ENCODE measurements at regions not wholly inside any gene's neighbourhood (a gene's known extent, or its start where the extent isn't known, plus 50 kb on each side); places are given as distances from the start of the nearest gene placed in this dataset.

DNA sequence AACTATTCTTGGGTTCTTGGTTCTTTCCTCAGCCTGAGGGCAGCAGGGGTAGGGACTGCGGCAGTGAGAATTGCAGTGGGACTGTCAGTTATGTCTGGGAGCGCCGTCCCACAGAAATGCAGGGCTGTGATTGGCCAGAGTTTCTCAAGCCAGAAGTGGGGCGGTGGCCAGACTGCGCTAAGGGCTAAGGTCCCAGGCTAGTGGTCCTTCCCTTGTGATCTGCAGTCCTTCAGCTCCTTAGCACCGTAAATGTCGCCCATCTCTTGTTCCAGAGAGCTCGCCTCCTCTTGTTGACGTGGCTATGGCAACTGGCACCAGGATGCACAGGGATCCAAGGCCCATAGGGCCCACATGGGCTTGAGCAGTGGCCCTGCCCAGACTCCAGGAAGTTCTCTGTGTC lies 223.5 kb downstream of the GRIA2 start:
- TF ChIP-seq, protein P1, sequence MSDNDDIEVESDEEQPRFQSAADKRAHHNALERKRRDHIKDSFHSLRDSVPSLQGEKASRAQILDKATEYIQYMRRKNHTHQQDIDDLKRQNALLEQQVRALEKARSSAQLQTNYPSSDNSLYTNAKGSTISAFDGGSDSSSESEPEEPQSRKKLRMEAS (IDR thresholded peaks at IDR 0.05), result no peak
- TF ChIP-seq, protein P2, sequence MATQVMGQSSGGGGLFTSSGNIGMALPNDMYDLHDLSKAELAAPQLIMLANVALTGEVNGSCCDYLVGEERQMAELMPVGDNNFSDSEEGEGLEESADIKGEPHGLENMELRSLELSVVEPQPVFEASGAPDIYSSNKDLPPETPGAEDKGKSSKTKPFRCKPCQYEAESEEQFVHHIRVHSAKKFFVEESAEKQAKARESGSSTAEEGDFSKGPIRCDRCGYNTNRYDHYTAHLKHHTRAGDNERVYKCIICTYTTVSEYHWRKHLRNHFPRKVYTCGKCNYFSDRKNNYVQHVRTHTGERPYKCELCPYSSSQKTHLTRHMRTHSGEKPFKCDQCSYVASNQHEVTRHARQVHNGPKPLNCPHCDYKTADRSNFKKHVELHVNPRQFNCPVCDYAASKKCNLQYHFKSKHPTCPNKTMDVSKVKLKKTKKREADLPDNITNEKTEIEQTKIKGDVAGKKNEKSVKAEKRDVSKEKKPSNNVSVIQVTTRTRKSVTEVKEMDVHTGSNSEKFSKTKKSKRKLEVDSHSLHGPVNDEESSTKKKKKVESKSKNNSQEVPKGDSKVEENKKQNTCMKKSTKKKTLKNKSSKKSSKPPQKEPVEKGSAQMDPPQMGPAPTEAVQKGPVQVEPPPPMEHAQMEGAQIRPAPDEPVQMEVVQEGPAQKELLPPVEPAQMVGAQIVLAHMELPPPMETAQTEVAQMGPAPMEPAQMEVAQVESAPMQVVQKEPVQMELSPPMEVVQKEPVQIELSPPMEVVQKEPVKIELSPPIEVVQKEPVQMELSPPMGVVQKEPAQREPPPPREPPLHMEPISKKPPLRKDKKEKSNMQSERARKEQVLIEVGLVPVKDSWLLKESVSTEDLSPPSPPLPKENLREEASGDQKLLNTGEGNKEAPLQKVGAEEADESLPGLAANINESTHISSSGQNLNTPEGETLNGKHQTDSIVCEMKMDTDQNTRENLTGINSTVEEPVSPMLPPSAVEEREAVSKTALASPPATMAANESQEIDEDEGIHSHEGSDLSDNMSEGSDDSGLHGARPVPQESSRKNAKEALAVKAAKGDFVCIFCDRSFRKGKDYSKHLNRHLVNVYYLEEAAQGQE (IDR thresholded peaks at IDR 0.05; ENCODE audit: low read depth), result no peak
- no peak for TF ChIP-seq YY1 (IDR thresholded peaks at IDR 0.05; ENCODE audit: low read depth)
- TF ChIP-seq TAF1 (IDR thresholded peaks at IDR 0.05; ENCODE audit: low read depth), result no peak
- TF ChIP-seq CEBPB (IDR thresholded peaks at IDR 0.05), result no peak
- TF ChIP-seq, protein P3, sequence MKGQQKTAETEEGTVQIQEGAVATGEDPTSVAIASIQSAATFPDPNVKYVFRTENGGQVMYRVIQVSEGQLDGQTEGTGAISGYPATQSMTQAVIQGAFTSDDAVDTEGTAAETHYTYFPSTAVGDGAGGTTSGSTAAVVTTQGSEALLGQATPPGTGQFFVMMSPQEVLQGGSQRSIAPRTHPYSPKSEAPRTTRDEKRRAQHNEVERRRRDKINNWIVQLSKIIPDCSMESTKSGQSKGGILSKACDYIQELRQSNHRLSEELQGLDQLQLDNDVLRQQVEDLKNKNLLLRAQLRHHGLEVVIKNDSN (IDR thresholded peaks at IDR 0.05), result no peak
- no peak for TF ChIP-seq FOXM1 (IDR thresholded peaks at IDR 0.05; ENCODE audit: borderline replicate concordance, low read depth)
- no peak for TF ChIP-seq RAD21 (IDR thresholded peaks at IDR 0.05; ENCODE audit: low read depth)
- no peak for TF ChIP-seq TEAD4 (IDR thresholded peaks at IDR 0.05)
- TF ChIP-seq ZBTB7A (IDR thresholded peaks at IDR 0.05; ENCODE audit: low read depth), result no peak

Measured in Ishikawa (cell line).